Activated naive CD4-positive, alpha-beta T cell treated with Interleukin-2 at 50 U/mL for 16 hours (primary cell): ENCODE measurements at regions not wholly inside any gene's neighbourhood (a gene's known extent, or its start where the extent isn't known, plus 50 kb on each side); places are given as distances from the start of the nearest gene placed in this dataset.

Experiments used
- DNase-seq: peaks from one replicate; pipeline ENCODE4 v3.0.0-alpha.2; 2020

GRCh38 chr2:150606380-150607060 lies 119.1 kb upstream of the RND3 start:
- DNase-seq: no peak

GRCh38 chr2:150605664-150606063 lies 118.2 kb upstream of the RND3 start:
- no peak for DNase-seq

- no peak for DNase-seq
Observed at GRCh38 chr2:150601280-150602038, 114.0 kb upstream of the RND3 start.

GRCh38 chr2:150599889-150600288 lies 112.4 kb upstream of the RND3 start:
- DNase-seq: no peak

- no peak for DNase-seq
Observed at GRCh38 chr2:150598383-150598782, 110.9 kb upstream of the RND3 start.

- no peak for DNase-seq
Observed at GRCh38 chr2:150595803-150596470, 108.5 kb upstream of the RND3 start.

GRCh38 chr2:150594299-150594698 lies 106.8 kb upstream of the RND3 start:
- DNase-seq: no peak

- no peak for DNase-seq
Observed at GRCh38 chr2:150591496-150592285, 104.2 kb upstream of the RND3 start.

- no peak for DNase-seq
Observed at GRCh38 chr2:150589681-150590080, 102.2 kb upstream of the RND3 start.

- no peak for DNase-seq
Observed at GRCh38 chr2:150588506-150588870, 101.0 kb upstream of the RND3 start.

GRCh38 chr2:150587547-150588505 lies 100.4 kb upstream of the RND3 start:
- DNase-seq: no peak

- no peak for DNase-seq
Observed at GRCh38 chr2:150586858-150587257, 99.4 kb upstream of the RND3 start.

GRCh38 chr2:150585221-150585971 lies 97.9 kb upstream of the RND3 start:
- DNase-seq: no peak

GRCh38 chr2:150584081-150584480 lies 96.6 kb upstream of the RND3 start:
- no peak for DNase-seq

- no peak for DNase-seq
Observed at GRCh38 chr2:150581717-150582472, 94.4 kb upstream of the RND3 start.

- DNase-seq: no peak
Observed at GRCh38 chr2:150578481-150578880, 91.0 kb upstream of the RND3 start.

- DNase-seq: no peak
Observed at GRCh38 chr2:150575861-150576260, 88.4 kb upstream of the RND3 start.

- no peak for DNase-seq
Observed at GRCh38 chr2:150572961-150573395, 85.5 kb upstream of the RND3 start.

- DNase-seq: no peak
Observed at GRCh38 chr2:150572194-150572766, 84.8 kb upstream of the RND3 start.

GRCh38 chr2:150571121-150571520 lies 83.7 kb upstream of the RND3 start:
- DNase-seq: no peak
